ENCODE measurements at regions not wholly inside any gene's neighbourhood (a gene's known extent, or its start where the extent isn't known, plus 50 kb on each side); places are given as distances from the start of the nearest gene placed in this dataset.
"Not testable (repeated sequence)": the region's sequence is repeated elsewhere in the genome, so short reads cannot be mapped to it uniquely, and the experiment has no call there.

- TF ChIP-seq ESRRG (CRISPR knock-in tag; IDR thresholded peaks at IDR 0.05) (no peak), OSR1 (CRISPR knock-in tag; IDR thresholded peaks at IDR 0.05) (no peak), POU6F1 (CRISPR knock-in tag; IDR thresholded peaks at IDR 0.05; ENCODE audit: borderline replicate concordance, low read depth) (no peak), ZC3H10 (CRISPR knock-in tag; IDR thresholded peaks at IDR 0.05) (no peak), TOX (CRISPR knock-in tag; IDR thresholded peaks at IDR 0.05; ENCODE audit: borderline replicate concordance) (no peak), CSRNP3 (CRISPR knock-in tag; IDR thresholded peaks at IDR 0.05) (no peak), ISL1 (CRISPR knock-in tag; IDR thresholded peaks at IDR 0.05) (no peak), ZNF565 (CRISPR knock-in tag; conservative IDR thresholded peaks at IDR 0.05; ENCODE audit: low read depth) (no peak), CSDC2 (CRISPR knock-in tag; IDR thresholded peaks at IDR 0.05) (no peak), RARB (CRISPR knock-in tag; IDR thresholded peaks at IDR 0.05) (no peak)
- no peak for ATAC-seq
These were observed 176.5 kb upstream of the FBN2 start for GRCh38 chr5:128714551-128714950.

GRCh38 chr5:128722551-128722950 is 184.5 kb upstream of the FBN2 start:
- no peak for ATAC-seq
- no peak for TF ChIP-seq OSR1 (CRISPR knock-in tag; IDR thresholded peaks at IDR 0.05)
- TF ChIP-seq BACH2 (CRISPR knock-in tag; IDR thresholded peaks at IDR 0.05; ENCODE audit: borderline replicate concordance): no peak
- no peak for TF ChIP-seq POU6F1 (CRISPR knock-in tag; IDR thresholded peaks at IDR 0.05; ENCODE audit: borderline replicate concordance, low read depth)
- no peak for TF ChIP-seq GLIS3 (CRISPR knock-in tag; IDR thresholded peaks at IDR 0.05)
- no peak for TF ChIP-seq ZFP30 (CRISPR knock-in tag; IDR thresholded peaks at IDR 0.05)
- TF ChIP-seq SNAI2 (CRISPR knock-in tag; IDR thresholded peaks at IDR 0.05): no peak
- TF ChIP-seq RARB (CRISPR knock-in tag; IDR thresholded peaks at IDR 0.05): no peak
- TF ChIP-seq PATZ1 (CRISPR knock-in tag; IDR thresholded peaks at IDR 0.05; ENCODE audit: borderline replicate concordance): no peak
- TF ChIP-seq CSDC2 (CRISPR knock-in tag; IDR thresholded peaks at IDR 0.05): no peak
- no peak for TF ChIP-seq ZNF565 (CRISPR knock-in tag; conservative IDR thresholded peaks at IDR 0.05; ENCODE audit: low read depth)
- no peak for TF ChIP-seq ESRRG (CRISPR knock-in tag; IDR thresholded peaks at IDR 0.05)
- no peak for TF ChIP-seq PPARA (CRISPR knock-in tag; IDR thresholded peaks at IDR 0.05; ENCODE audit: borderline replicate concordance)
- no peak for TF ChIP-seq CSRNP3 (CRISPR knock-in tag; IDR thresholded peaks at IDR 0.05)
- TF ChIP-seq TCF4 (CRISPR knock-in tag; IDR thresholded peaks at IDR 0.05; ENCODE audit: borderline replicate concordance): no peak
- TF ChIP-seq ZFP3 (CRISPR knock-in tag; IDR thresholded peaks at IDR 0.05): no peak

- not testable (repeated sequence) for ATAC-seq
These were observed 192.0 kb upstream of the FBN2 start for GRCh38 chr5:128730021-128730420.

- not testable (repeated sequence) for ATAC-seq
These were observed 197.6 kb upstream of the FBN2 start for GRCh38 chr5:128735656-128736055.

GRCh38 chr5:128736553-128736952 is 198.5 kb upstream of the FBN2 start:
- ATAC-seq: no peak
- TF ChIP-seq SNAI2 (CRISPR knock-in tag; IDR thresholded peaks at IDR 0.05) (no peak), TSHZ2 (CRISPR knock-in tag; IDR thresholded peaks at IDR 0.05) (no peak), ZNF8 (CRISPR knock-in tag; IDR thresholded peaks at IDR 0.05) (no peak), RARB (CRISPR knock-in tag; IDR thresholded peaks at IDR 0.05) (no peak), CREB5 (CRISPR knock-in tag; IDR thresholded peaks at IDR 0.05; ENCODE audit: low read depth) (no peak), ZNF565 (CRISPR knock-in tag; conservative IDR thresholded peaks at IDR 0.05; ENCODE audit: low read depth) (no peak), ARNTL (CRISPR knock-in tag; IDR thresholded peaks at IDR 0.05; ENCODE audit: borderline replicate concordance, low read depth) (no peak), TOX (CRISPR knock-in tag; IDR thresholded peaks at IDR 0.05; ENCODE audit: borderline replicate concordance) (no peak), TCF4 (CRISPR knock-in tag; IDR thresholded peaks at IDR 0.05; ENCODE audit: borderline replicate concordance) (no peak), ZC3H10 (CRISPR knock-in tag; IDR thresholded peaks at IDR 0.05) (no peak), ZNF70 (CRISPR knock-in tag; IDR thresholded peaks at IDR 0.05) (no peak)

Measured in SK-N-SH treated with all-trans-retinoic acid at 6 μM for 48 hours (cell line).